ENCODE measurements at regions not wholly inside any gene's neighbourhood (a gene's known extent, or its start where the extent isn't known, plus 50 kb on each side); places are given as distances from the start of the nearest gene placed in this dataset.
"Not testable (repeated sequence)": the region's sequence is repeated elsewhere in the genome, so short reads cannot be mapped to it uniquely, and the experiment has no call there.

GRCh38 chr21:17682924-17683323, 70.2 kb upstream of the BTG3 start:
- no peaks in the 10 kb centered on the region for H3K27me3 Mint-ChIP-seq
- no peak overlapping the region for H3K4me3 Mint-ChIP-seq
- H3K36me3 ChIP-seq (ENCODE audit: insufficient read depth, low read length), result no peaks in the 10 kb centered on the region
- no peak overlapping the region for H3K27ac Mint-ChIP-seq
- peaks cover 0 to 1% (median 0%) of the 10 kb centered on the region in 8 donors for H3K9me3 Mint-ChIP-seq
- H3K27me3 ChIP-seq (ENCODE audit: insufficient read depth, low read length), result no peaks in the 10 kb centered on the region
- POLR2A ChIA-PET (ENCODE audit: partially characterized antibody), result no interaction called here
- no peak for DNase-seq
- CTCF ChIA-PET (ENCODE audit: partially characterized antibody), result interaction anchor here (0.8 to 10.0 kb wide), 6 partner anchors 9 to 242 kb away, joined by 3 to 95 read pairs (median 4); no protein-coding TSS in a partner anchor
- H3K36me3 Mint-ChIP-seq, result no peaks in the 10 kb centered on the region
- H3K4me1 ChIP-seq (ENCODE audit: insufficient read depth, low read length), result peaks cover 12% of the 10 kb centered on the region
- H3K4me1 Mint-ChIP-seq, result peaks cover 17 to 22% (median 19%) of the 10 kb centered on the region in 4 donors
- H3K4me3 ChIP-seq (ENCODE audit: low read length in 2 of 2), result no peak overlapping the region
- intact Hi-C loops (cut with micrococcal nuclease), result no loop called here
- no peak overlapping the region for H3K27ac ChIP-seq (ENCODE audit: low read depth, low read length)
- no peaks in the 10 kb centered on the region for H3K9me3 ChIP-seq (ENCODE audit: control insufficient read depth in 1 of 2, low read length in 2 of 2)

DNA sequence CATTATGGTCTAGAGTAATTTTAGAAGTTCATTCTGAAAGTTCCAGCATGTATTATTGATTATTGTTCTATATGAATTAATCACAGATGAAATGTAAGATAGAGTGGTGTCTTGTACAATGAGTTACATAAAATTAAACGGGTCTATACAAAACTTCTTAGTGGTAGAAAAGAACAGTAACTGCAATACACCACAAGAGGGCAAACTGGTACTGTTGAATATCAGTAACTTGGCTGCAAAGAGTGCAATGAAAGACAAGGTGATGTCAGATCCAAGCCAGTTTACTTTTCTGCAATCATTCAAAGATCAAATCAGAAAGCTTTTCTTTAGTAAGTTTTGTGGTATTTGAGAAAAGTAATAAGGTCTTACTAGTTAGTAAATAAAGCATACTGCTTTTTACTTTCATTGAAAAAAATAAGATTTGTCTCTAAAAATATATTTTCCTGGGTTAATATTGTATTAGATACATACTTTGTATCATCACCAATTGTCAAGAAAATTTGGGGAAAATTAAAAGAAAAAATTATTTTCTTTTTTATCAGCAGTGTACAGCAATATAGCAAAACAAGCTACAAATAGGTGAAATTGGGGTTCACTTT, 66.4 kb upstream of the BTG3 start:
- Mint-ChIP-seq H3K27me3 (no peaks in the 10 kb centered on the region), H3K27ac (no peak overlapping the region), H3K4me1 (no peaks in the 10 kb centered on the region), H3K4me3 (no peak overlapping the region), H3K36me3 (no peaks in the 10 kb centered on the region), H3K9me3 (no peaks in the 10 kb centered on the region)
- no peak overlapping the region for H3K4me3 ChIP-seq (ENCODE audit: low read length in 2 of 2)
- no peaks in the 10 kb centered on the region for H3K36me3 ChIP-seq (ENCODE audit: insufficient read depth, low read length)
- POLR2A ChIA-PET (ENCODE audit: partially characterized antibody), result interaction anchor here (1.6 to 2.8 kb wide), 2 partner anchors 139 to 141 kb away, joined by 4 to 9 read pairs; no protein-coding TSS in a partner anchor
- CTCF ChIA-PET (ENCODE audit: partially characterized antibody), result interaction anchor here (0.6 to 10.0 kb wide), 26 partner anchors 10 to 252 kb away, joined by 3 to 95 read pairs (median 4); partner anchors contain the start of gene C21orf91
- no peaks in the 10 kb centered on the region for H3K27me3 ChIP-seq (ENCODE audit: insufficient read depth, low read length)
- H3K4me1 ChIP-seq (ENCODE audit: insufficient read depth, low read length), result no peaks in the 10 kb centered on the region
- no peak overlapping the region for H3K27ac ChIP-seq (ENCODE audit: low read depth, low read length)
- intact Hi-C loops (cut with micrococcal nuclease), result loop anchor here (1.0 to 5.0 kb wide), 4 partner anchors 140 to 292 kb away; partner anchors contain the start of gene C21orf91
- DNase-seq, result peak; percentile 40 to 70 (median 66)
- H3K9me3 ChIP-seq (ENCODE audit: control insufficient read depth in 1 of 2, low read length in 2 of 2), result no peaks in the 10 kb centered on the region

GRCh38 chr21:17676930-17677329, 64.2 kb upstream of the BTG3 start:
- CTCF ChIA-PET (ENCODE audit: partially characterized antibody), result interaction anchor here (1.3 to 10.0 kb wide), 6 partner anchors 142 to 248 kb away, joined by 3 to 95 read pairs (median 42); partner anchors contain the start of gene C21orf91
- H3K4me3 ChIP-seq (ENCODE audit: low read length in 2 of 2); POLR2A ChIA-PET (ENCODE audit: partially characterized antibody); H3K36me3 Mint-ChIP-seq; H3K4me1 Mint-ChIP-seq; H3K36me3 ChIP-seq (ENCODE audit: insufficient read depth, low read length); H3K9me3 Mint-ChIP-seq; H3K27ac Mint-ChIP-seq; H3K9me3 ChIP-seq (ENCODE audit: control insufficient read depth in 1 of 2, low read length in 2 of 2); DNase-seq; H3K4me3 Mint-ChIP-seq; H3K4me1 ChIP-seq (ENCODE audit: insufficient read depth, low read length); H3K27ac ChIP-seq (ENCODE audit: low read depth, low read length); H3K27me3 Mint-ChIP-seq; H3K27me3 ChIP-seq (ENCODE audit: insufficient read depth, low read length): not testable (repeated sequence)
- intact Hi-C loops (cut with micrococcal nuclease), result loop anchor here (5.0 kb wide), 1 partner anchor 290 kb away; no protein-coding TSS in a partner anchor

- CTCF ChIA-PET (ENCODE audit: partially characterized antibody), result interaction anchor here (0.6 to 10.0 kb wide), 6 partner anchors 9 to 250 kb away, joined by 3 to 95 read pairs (median 7); no protein-coding TSS in a partner anchor
- no peaks in the 10 kb centered on the region for H3K9me3 Mint-ChIP-seq
- Histone ChIP-seq H3K9me3 (ENCODE audit: control insufficient read depth in 1 of 2, low read length in 2 of 2) (no peaks in the 10 kb centered on the region), H3K27ac (ENCODE audit: low read depth, low read length) (no peak overlapping the region), H3K36me3 (ENCODE audit: insufficient read depth, low read length) (no peaks in the 10 kb centered on the region), H3K4me1 (ENCODE audit: insufficient read depth, low read length) (no peaks in the 10 kb centered on the region), H3K27me3 (ENCODE audit: insufficient read depth, low read length) (no peaks in the 10 kb centered on the region), H3K4me3 (ENCODE audit: low read length in 2 of 2) (no peak overlapping the region)
- no peak overlapping the region for H3K27ac Mint-ChIP-seq
- no peaks in the 10 kb centered on the region for H3K36me3 Mint-ChIP-seq
- no peak for DNase-seq
- intact Hi-C loops (cut with micrococcal nuclease), result no loop called here
- H3K4me1 Mint-ChIP-seq, result no peaks in the 10 kb centered on the region
- H3K4me3 Mint-ChIP-seq, result no peak overlapping the region
- POLR2A ChIA-PET (ENCODE audit: partially characterized antibody), result no interaction called here
- H3K27me3 Mint-ChIP-seq, result peaks cover 0 to 7% of the 10 kb centered on the region in 2 donors
Observed at GRCh38 chr21:17674106-17674505, 61.4 kb upstream of the BTG3 start.

- Histone ChIP-seq H3K36me3 (ENCODE audit: insufficient read depth, low read length) (no peaks in the 10 kb centered on the region), H3K27ac (ENCODE audit: low read depth, low read length) (no peak overlapping the region), H3K4me3 (ENCODE audit: low read length in 2 of 2) (no peak overlapping the region), H3K4me1 (ENCODE audit: insufficient read depth, low read length) (no peaks in the 10 kb centered on the region), H3K9me3 (ENCODE audit: control insufficient read depth in 1 of 2, low read length in 2 of 2) (no peaks in the 10 kb centered on the region), H3K27me3 (ENCODE audit: insufficient read depth, low read length) (no peaks in the 10 kb centered on the region)
- Mint-ChIP-seq H3K4me1 (no peaks in the 10 kb centered on the region), H3K27ac (no peak overlapping the region), H3K36me3 (no peaks in the 10 kb centered on the region), H3K27me3 (peaks cover 0 to 7% of the 10 kb centered on the region in 2 donors), H3K9me3 (no peaks in the 10 kb centered on the region), H3K4me3 (no peak overlapping the region)
- POLR2A ChIA-PET (ENCODE audit: partially characterized antibody), result no interaction called here
- intact Hi-C loops (cut with micrococcal nuclease), result no loop called here
- CTCF ChIA-PET (ENCODE audit: partially characterized antibody), result interaction anchor here (0.6 to 10.0 kb wide), 6 partner anchors 10 to 251 kb away, joined by 3 to 95 read pairs (median 7); no protein-coding TSS in a partner anchor
- no peak for DNase-seq
Observed at GRCh38 chr21:17673261-17674020, 60.7 kb upstream of the BTG3 start.

DNA sequence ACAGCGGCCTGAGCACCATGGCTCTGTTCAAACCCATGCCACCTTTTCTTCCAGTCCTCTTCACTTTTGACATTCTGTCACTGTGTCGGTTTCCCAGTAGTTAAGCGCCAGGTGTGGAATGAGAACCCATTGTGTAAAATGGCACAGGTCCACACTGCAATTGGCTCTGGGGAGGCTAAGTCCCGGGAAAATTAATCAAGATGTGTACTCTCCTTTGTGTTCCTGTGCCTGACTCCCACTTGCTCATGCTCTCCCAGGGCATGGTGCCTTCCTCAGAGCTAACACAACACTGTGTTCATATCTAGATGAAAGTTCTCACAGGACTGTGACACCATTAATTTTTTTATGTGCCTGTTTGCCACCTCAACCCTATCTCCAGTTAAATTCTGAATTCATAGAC, 59.0 kb upstream of the BTG3 start:
- no peak overlapping the region for H3K4me3 ChIP-seq (ENCODE audit: low read length in 2 of 2)
- Mint-ChIP-seq H3K9me3 (no peaks in the 10 kb centered on the region), H3K27ac (no peak overlapping the region), H3K27me3 (peaks cover 0 to 7% of the 10 kb centered on the region in 2 donors), H3K36me3 (no peaks in the 10 kb centered on the region), H3K4me3 (no peak overlapping the region), H3K4me1 (no peaks in the 10 kb centered on the region)
- no peaks in the 10 kb centered on the region for H3K4me1 ChIP-seq (ENCODE audit: insufficient read depth, low read length)
- H3K27ac ChIP-seq (ENCODE audit: low read depth, low read length), result no peak overlapping the region
- H3K9me3 ChIP-seq (ENCODE audit: control insufficient read depth in 1 of 2, low read length in 2 of 2), result no peaks in the 10 kb centered on the region
- H3K27me3 ChIP-seq (ENCODE audit: insufficient read depth, low read length), result no peaks in the 10 kb centered on the region
- DNase-seq, result no peak
- H3K36me3 ChIP-seq (ENCODE audit: insufficient read depth, low read length), result no peaks in the 10 kb centered on the region
- ChIA-PET POLR2A (ENCODE audit: partially characterized antibody) (no interaction called here), CTCF (ENCODE audit: partially characterized antibody) (interaction anchor here (1.2 to 5.0 kb wide), 3 partner anchors 232 to 285 kb away, joined by 3 to 49 read pairs (median 3); no protein-coding TSS in a partner anchor)
- intact Hi-C loops (cut with micrococcal nuclease), result no loop called here

DNA sequence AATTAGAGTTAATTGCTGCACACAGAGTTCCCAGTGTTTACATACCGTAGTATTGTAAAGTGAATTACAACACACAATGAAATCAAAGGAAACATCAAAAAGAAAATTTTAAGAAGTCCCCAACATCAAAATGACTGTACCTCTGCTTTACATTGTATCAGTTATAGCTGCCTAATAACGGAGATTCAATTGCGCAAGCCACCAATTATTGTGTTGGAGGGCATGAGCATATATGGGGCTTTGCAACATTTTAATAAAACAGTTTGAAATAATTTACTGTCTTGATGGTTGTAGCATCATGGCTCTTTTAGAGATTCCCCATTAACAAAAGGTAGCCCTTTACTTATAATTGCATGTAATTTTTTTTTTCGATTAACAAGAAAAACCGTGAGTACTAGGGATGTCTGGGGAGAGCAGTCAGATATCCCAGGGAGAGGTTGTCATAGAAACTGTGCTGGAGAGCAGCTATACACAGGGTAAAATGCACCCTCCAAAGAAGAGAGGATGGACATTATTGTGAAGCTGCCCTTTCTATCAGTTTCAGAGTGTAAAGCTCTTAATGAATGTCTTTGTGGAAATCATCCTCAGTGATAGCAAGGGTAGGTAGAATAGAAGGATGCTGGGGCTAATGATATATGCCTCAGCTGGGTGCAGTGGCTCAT, 55.9 kb upstream of the BTG3 start:
- DNase-seq, result no peak
- Mint-ChIP-seq H3K36me3 (no peaks in the 10 kb centered on the region), H3K4me1 (no peaks in the 10 kb centered on the region), H3K9me3 (no peaks in the 10 kb centered on the region), H3K27me3 (peaks cover 0 to 7% of the 10 kb centered on the region in 2 donors), H3K27ac (no peak overlapping the region), H3K4me3 (no peak overlapping the region)
- Histone ChIP-seq H3K9me3 (ENCODE audit: control insufficient read depth in 1 of 2, low read length in 2 of 2) (no peaks in the 10 kb centered on the region), H3K4me3 (ENCODE audit: low read length in 2 of 2) (no peak overlapping the region), H3K4me1 (ENCODE audit: insufficient read depth, low read length) (no peaks in the 10 kb centered on the region), H3K36me3 (ENCODE audit: insufficient read depth, low read length) (no peaks in the 10 kb centered on the region), H3K27me3 (ENCODE audit: insufficient read depth, low read length) (no peaks in the 10 kb centered on the region), H3K27ac (ENCODE audit: low read depth, low read length) (no peak overlapping the region)
- CTCF ChIA-PET (ENCODE audit: partially characterized antibody), result no interaction called here
- intact Hi-C loops (cut with micrococcal nuclease), result no loop called here
- POLR2A ChIA-PET (ENCODE audit: partially characterized antibody), result no interaction called here
